ENCODE measurements at regions not wholly inside any gene's neighbourhood (a gene's known extent, or its start where the extent isn't known, plus 50 kb on each side); places are given as distances from the start of the nearest gene placed in this dataset.
"Not testable (repeated sequence)": the region's sequence is repeated elsewhere in the genome, so short reads cannot be mapped to it uniquely, and the experiment has no call there.

DNA sequence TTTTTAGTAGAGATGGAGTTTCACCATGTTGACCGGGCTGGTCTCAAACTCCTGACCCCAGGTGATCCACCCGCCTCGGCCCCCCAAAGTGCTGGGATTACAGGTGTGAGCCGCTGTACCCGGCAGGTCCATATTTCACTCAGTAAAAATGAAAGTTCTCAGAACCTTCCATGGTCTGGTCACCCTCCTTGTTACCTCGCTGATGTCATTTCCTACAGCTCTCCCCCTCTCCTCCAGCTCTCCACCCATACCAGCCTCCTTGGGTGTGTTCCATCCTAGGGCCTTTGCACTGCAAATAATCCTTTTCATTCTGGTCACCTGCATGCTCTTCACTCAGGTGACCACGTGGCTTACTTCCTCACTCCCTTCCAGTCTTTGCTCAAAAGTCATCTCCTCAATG, 78.2 kb upstream of the TNFSF11 start:
- DNase-seq (ENCODE audit: low read depth, low spot score), result no peak
- H3K9ac ChIP-seq (ENCODE audit: low read length), result no peak overlapping the region
- no peaks in the 10 kb centered on the region for H3K9me3 ChIP-seq (ENCODE audit: control insufficient read depth in 1 of 2, insufficient read depth in 1 of 2, low read depth in 1 of 2, low read length in 2 of 2)
- no peak overlapping the region for H3K4me3 ChIP-seq (replicated peaks in 1 of 2; ENCODE audit: low read depth in 1 of 2, low read length in 2 of 2)
- H3K27me3 ChIP-seq (ENCODE audit: insufficient read depth, low read length), result no peaks in the 10 kb centered on the region
- RAD21 ChIA-PET (ENCODE audit: low non-redundant PET in 1 of 2, low total read pairs in 2 of 2, uncharacterized antibody in 2 of 2, unreplicated experiment in 2 of 2), result no interaction called here
- no peaks in the 10 kb centered on the region for H3K79me2 ChIP-seq (ENCODE audit: insufficient read depth, low read length)
- no peaks in the 10 kb centered on the region for H3K36me3 ChIP-seq (ENCODE audit: control insufficient read depth in 1 of 2, insufficient read depth in 2 of 2, low read length in 2 of 2)
- no peak for ATAC-seq
- TF ChIP-seq SRF (IDR thresholded peaks at IDR 0.05; ENCODE audit: low read depth) (no peak), ZBTB33 (IDR thresholded peaks at IDR 0.05; ENCODE audit: extremely low read depth, insufficient replicate concordance, low read length) (no peak), CEBPB (IDR thresholded peaks at IDR 0.05; ENCODE audit: low read depth) (no peak), SP1 (IDR thresholded peaks at IDR 0.05; ENCODE audit: low read depth) (no peak), ZNF274 (IDR thresholded peaks at IDR 0.05; ENCODE audit: low read depth, low read length) (no peak), RAD21 (IDR thresholded peaks at IDR 0.05; ENCODE audit: low read depth) (no peak)
- POLR2A ChIA-PET, result no interaction called here
- H3K9me2 ChIP-seq (ENCODE audit: insufficient read depth), result no peaks in the 10 kb centered on the region
- H3K4me2 ChIP-seq (ENCODE audit: low read length), result no peak overlapping the region
- no peak overlapping the region for H2AFZ ChIP-seq (ENCODE audit: low read depth, low read length, poor library complexity, severe bottlenecking)
- intact Hi-C loops (cut with micrococcal nuclease), result no loop called here
- CTCF ChIA-PET, result no interaction called here
- BruUV-seq (replicated peaks), result no TSS peak
- no peaks in the 10 kb centered on the region for H3K4me1 ChIP-seq (ENCODE audit: control insufficient read depth in 1 of 2, insufficient read depth in 2 of 2, low read length in 2 of 2)
- H3K27ac ChIP-seq (ENCODE audit: low read depth, low read length), result no peak overlapping the region
- no peaks in the 10 kb centered on the region for H4K20me1 ChIP-seq (ENCODE audit: insufficient read depth)

GRCh38 chr13:42496926-42497554, 76.9 kb upstream of the TNFSF11 start:
- H3K9me3 ChIP-seq (ENCODE audit: control insufficient read depth in 1 of 2, insufficient read depth in 1 of 2, low read depth in 1 of 2, low read length in 2 of 2); H4K20me1 ChIP-seq (ENCODE audit: insufficient read depth); BruUV-seq (replicated peaks); POLR2A ChIA-PET; H3K27me3 ChIP-seq (ENCODE audit: insufficient read depth, low read length); CTCF ChIA-PET; RAD21 ChIA-PET (ENCODE audit: low non-redundant PET in 1 of 2, low total read pairs in 2 of 2, uncharacterized antibody in 2 of 2, unreplicated experiment in 2 of 2); ATAC-seq; H3K27ac ChIP-seq (ENCODE audit: low read depth, low read length); H3K36me3 ChIP-seq (ENCODE audit: control insufficient read depth in 1 of 2, insufficient read depth in 2 of 2, low read length in 2 of 2); H3K4me3 ChIP-seq (replicated peaks in 1 of 2; ENCODE audit: low read depth in 1 of 2, low read length in 2 of 2); H3K4me1 ChIP-seq (ENCODE audit: control insufficient read depth in 1 of 2, insufficient read depth in 2 of 2, low read length in 2 of 2); H2AFZ ChIP-seq (ENCODE audit: low read depth, low read length, poor library complexity, severe bottlenecking); DNase-seq (ENCODE audit: low read depth, low spot score); intact Hi-C loops (cut with micrococcal nuclease); H3K9ac ChIP-seq (ENCODE audit: low read length); H3K4me2 ChIP-seq (ENCODE audit: low read length); H3K79me2 ChIP-seq (ENCODE audit: insufficient read depth, low read length); H3K9me2 ChIP-seq (ENCODE audit: insufficient read depth): not testable (repeated sequence)

Data from HCT116 (cell line).